ENCODE measurements at regions not wholly inside any gene's neighbourhood (a gene's known extent, or its start where the extent isn't known, plus 50 kb on each side); places are given as distances from the start of the nearest gene placed in this dataset.

DNA sequence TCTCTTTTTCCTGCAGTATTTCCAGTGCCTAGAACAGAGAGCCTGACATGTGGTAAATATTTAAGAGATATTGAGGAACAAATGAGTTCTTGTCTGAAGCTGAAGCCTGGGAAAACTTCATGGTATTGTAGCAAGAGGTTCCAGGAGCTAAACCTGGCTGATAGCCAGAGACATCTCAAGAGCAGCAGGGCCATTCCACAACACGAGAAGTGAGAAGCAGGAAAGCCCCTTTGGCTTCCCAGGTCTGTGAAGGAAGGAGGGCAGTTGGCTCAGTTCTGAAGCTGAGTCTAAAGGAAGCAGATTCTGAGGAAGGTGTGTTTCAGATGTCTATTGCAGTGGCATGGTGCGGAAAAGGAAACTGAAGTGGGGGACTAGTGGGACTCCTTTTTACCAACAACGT lies 63.8 kb upstream of the FAM204A start:
- TF ChIP-seq, protein P1, sequence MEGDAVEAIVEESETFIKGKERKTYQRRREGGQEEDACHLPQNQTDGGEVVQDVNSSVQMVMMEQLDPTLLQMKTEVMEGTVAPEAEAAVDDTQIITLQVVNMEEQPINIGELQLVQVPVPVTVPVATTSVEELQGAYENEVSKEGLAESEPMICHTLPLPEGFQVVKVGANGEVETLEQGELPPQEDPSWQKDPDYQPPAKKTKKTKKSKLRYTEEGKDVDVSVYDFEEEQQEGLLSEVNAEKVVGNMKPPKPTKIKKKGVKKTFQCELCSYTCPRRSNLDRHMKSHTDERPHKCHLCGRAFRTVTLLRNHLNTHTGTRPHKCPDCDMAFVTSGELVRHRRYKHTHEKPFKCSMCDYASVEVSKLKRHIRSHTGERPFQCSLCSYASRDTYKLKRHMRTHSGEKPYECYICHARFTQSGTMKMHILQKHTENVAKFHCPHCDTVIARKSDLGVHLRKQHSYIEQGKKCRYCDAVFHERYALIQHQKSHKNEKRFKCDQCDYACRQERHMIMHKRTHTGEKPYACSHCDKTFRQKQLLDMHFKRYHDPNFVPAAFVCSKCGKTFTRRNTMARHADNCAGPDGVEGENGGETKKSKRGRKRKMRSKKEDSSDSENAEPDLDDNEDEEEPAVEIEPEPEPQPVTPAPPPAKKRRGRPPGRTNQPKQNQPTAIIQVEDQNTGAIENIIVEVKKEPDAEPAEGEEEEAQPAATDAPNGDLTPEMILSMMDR (conservative IDR thresholded peaks at IDR 0.05; ENCODE audit: low read depth, low read length), result no peak
- TF ChIP-seq EZH2phosphoT487 (IDR thresholded peaks at IDR 0.05; ENCODE audit: borderline replicate concordance, low read length) (no peak), EZH2 (IDR thresholded peaks at IDR 0.05; ENCODE audit: low read length, unreplicated experiment) (no peak)

Measured in PC-3 (cell line).